ENCODE measurements at regions not wholly inside any gene's neighbourhood (a gene's known extent, or its start where the extent isn't known, plus 50 kb on each side); places are given as distances from the start of the nearest gene placed in this dataset.

DNA sequence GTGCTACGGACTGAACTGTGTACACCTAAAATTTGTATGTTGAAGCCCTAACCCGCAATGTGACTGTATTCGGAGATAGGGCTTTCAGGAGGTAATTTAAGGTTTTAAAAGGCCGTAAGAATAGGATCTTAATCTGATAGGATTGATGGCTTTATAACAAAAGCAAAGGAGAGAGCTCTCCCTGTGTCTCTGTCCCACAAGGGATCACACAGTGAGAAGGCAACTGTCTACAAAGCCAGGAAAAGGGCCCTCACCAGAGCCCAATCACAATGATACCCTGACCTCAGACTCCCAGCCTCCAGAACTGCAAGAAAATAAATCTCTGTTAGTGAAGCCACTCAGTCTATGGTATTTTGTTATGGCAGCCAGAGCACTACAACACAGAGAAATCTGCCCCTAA, 208.7 kb upstream of the ZC3H12C start:
- Mint-ChIP-seq H3K4me3 (ENCODE audit: unreplicated experiment) (no peak overlapping the region), H3K27me3 (ENCODE audit: unreplicated experiment) (no peaks in the 10 kb centered on the region), H3K36me3 (ENCODE audit: low read depth, unreplicated experiment) (no peaks in the 10 kb centered on the region), H3K9me3 (ENCODE audit: unreplicated experiment) (no peaks in the 10 kb centered on the region), H3K4me1 (ENCODE audit: unreplicated experiment) (peaks cover 12% of the 10 kb centered on the region), H3K27ac (ENCODE audit: unreplicated experiment) (no peak overlapping the region)
- DNase-seq (ENCODE audit: low spot score), result no peak
- TF ChIP-seq, protein P1, sequence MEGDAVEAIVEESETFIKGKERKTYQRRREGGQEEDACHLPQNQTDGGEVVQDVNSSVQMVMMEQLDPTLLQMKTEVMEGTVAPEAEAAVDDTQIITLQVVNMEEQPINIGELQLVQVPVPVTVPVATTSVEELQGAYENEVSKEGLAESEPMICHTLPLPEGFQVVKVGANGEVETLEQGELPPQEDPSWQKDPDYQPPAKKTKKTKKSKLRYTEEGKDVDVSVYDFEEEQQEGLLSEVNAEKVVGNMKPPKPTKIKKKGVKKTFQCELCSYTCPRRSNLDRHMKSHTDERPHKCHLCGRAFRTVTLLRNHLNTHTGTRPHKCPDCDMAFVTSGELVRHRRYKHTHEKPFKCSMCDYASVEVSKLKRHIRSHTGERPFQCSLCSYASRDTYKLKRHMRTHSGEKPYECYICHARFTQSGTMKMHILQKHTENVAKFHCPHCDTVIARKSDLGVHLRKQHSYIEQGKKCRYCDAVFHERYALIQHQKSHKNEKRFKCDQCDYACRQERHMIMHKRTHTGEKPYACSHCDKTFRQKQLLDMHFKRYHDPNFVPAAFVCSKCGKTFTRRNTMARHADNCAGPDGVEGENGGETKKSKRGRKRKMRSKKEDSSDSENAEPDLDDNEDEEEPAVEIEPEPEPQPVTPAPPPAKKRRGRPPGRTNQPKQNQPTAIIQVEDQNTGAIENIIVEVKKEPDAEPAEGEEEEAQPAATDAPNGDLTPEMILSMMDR (IDR thresholded peaks at IDR 0.05; ENCODE audit: unreplicated experiment), result no peak

DNA sequence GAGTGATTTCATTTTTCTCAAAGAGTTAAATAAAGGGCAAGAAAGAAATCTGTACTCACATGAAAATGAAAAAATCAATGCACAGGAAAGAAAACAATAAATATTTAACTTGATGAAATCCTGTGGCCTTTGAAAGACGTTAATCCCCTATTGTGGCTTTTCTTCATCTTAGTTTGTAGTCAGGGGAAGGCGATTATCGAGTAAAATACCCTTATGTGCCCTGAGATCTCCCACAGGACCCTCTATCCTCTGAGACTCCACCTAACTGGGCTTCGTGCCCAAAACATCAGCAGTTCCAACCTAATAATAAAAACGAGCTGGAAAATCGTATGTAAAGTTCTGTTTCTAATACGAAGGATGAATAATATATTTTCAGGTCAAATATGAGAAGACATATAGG, 208.2 kb upstream of the ZC3H12C start:
- H3K27ac Mint-ChIP-seq (ENCODE audit: unreplicated experiment), result no peak overlapping the region
- H3K27me3 Mint-ChIP-seq (ENCODE audit: unreplicated experiment), result no peaks in the 10 kb centered on the region
- peaks cover 12% of the 10 kb centered on the region for H3K4me1 Mint-ChIP-seq (ENCODE audit: unreplicated experiment)

DNA sequence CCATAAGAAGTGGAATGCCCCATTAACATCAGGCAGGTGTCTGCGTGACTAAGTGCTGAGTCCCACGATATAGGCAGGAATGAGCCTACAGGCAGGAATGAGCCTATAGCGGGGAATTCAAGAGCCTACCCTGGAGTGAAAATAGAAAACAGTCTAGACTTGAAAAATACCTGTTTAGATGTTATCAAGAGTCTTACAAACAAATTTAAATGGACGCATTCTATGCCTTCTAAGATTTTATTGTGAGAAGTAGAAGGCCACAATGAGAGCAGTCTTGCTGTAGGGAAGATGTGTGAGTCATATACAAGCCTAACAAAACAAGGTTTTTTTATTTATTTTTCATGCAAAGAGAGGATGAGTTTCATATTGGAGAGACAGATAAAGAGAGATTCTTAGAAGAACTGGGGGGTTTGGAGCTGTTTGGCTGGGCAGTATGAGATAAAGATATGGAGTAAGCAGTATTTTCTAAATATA, 200.8 kb upstream of the ZC3H12C start:
- Mint-ChIP-seq H3K4me1 (ENCODE audit: unreplicated experiment) (no peaks in the 10 kb centered on the region), H3K27ac (ENCODE audit: unreplicated experiment) (no peak overlapping the region), H3K36me3 (ENCODE audit: low read depth, unreplicated experiment) (no peaks in the 10 kb centered on the region), H3K4me3 (ENCODE audit: unreplicated experiment) (no peak overlapping the region), H3K27me3 (ENCODE audit: unreplicated experiment) (no peaks in the 10 kb centered on the region), H3K9me3 (ENCODE audit: unreplicated experiment) (no peaks in the 10 kb centered on the region)
- no peak for DNase-seq (ENCODE audit: low spot score)
- TF ChIP-seq, protein P1 (IDR thresholded peaks at IDR 0.05; ENCODE audit: unreplicated experiment), result no peak

More for the DNA sequence above, 208.2 kb upstream of the ZC3H12C start:
- no peaks in the 10 kb centered on the region for H3K9me3 Mint-ChIP-seq (ENCODE audit: unreplicated experiment)
- TF ChIP-seq, protein P1 (IDR thresholded peaks at IDR 0.05; ENCODE audit: unreplicated experiment), result no peak
- no peak overlapping the region for H3K4me3 Mint-ChIP-seq (ENCODE audit: unreplicated experiment)
- no peak for DNase-seq (ENCODE audit: low spot score)
- H3K36me3 Mint-ChIP-seq (ENCODE audit: low read depth, unreplicated experiment), result no peaks in the 10 kb centered on the region

DNA sequence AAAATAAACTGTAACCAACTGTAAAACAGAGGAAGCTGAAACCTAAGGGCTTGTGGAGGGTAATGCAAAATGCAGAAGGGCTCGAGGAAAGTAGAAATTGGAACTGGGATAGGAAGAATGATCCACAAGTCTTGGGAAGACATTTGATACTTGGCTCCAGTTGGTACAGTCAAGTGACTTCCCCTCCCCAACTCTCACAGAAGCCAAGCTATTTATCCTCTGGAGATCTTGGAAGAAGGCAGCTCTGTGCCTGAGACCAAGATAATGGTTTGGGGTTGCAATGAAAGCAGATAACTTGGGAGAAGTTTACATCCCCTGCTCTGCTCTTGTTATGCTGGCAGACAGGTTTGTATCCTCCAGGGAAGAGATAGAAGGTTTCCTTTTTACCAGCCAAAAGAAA, 198.9 kb upstream of the ZC3H12C start:
- Mint-ChIP-seq H3K36me3 (ENCODE audit: low read depth, unreplicated experiment) (no peaks in the 10 kb centered on the region), H3K4me1 (ENCODE audit: unreplicated experiment) (no peaks in the 10 kb centered on the region), H3K27ac (ENCODE audit: unreplicated experiment) (no peak overlapping the region), H3K27me3 (ENCODE audit: unreplicated experiment) (no peaks in the 10 kb centered on the region), H3K4me3 (ENCODE audit: unreplicated experiment) (no peak overlapping the region), H3K9me3 (ENCODE audit: unreplicated experiment) (no peaks in the 10 kb centered on the region)
- TF ChIP-seq, protein P1 (IDR thresholded peaks at IDR 0.05; ENCODE audit: unreplicated experiment), result no peak
- no peak for DNase-seq (ENCODE audit: low spot score)

DNA sequence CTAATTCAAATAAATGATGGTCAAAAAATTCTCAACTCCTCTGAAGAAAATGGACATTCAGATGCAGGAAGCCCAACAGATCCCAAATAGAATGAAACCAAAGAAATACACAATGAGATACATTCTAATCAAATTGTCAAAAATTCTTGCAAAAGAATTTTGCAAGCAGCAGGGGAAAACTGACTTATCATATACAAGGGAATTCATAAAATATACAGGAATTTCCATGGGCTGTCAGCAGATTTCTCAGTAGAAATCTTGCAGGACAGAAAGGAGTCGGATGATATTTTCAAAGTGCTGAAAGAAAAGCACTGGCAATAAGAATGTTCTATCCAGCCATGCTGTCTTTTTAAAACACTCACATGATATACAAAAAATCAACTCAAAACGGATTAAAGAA, 194.6 kb upstream of the ZC3H12C start:
- Mint-ChIP-seq H3K27me3 (ENCODE audit: unreplicated experiment) (peaks cover 2% of the 10 kb centered on the region), H3K36me3 (ENCODE audit: low read depth, unreplicated experiment) (no peaks in the 10 kb centered on the region), H3K9me3 (ENCODE audit: unreplicated experiment) (no peaks in the 10 kb centered on the region), H3K4me3 (ENCODE audit: unreplicated experiment) (no peak overlapping the region), H3K4me1 (ENCODE audit: unreplicated experiment) (no peaks in the 10 kb centered on the region), H3K27ac (ENCODE audit: unreplicated experiment) (no peak overlapping the region)
- TF ChIP-seq, protein P1 (IDR thresholded peaks at IDR 0.05; ENCODE audit: unreplicated experiment), result no peak
- DNase-seq (ENCODE audit: low spot score), result no peak
